LHCN-M2 (cell line): ENCODE measurements at regions not wholly inside any gene's neighbourhood (a gene's known extent, or its start where the extent isn't known, plus 50 kb on each side); places are given as distances from the start of the nearest gene placed in this dataset.
"Not testable (repeated sequence)": the region's sequence is repeated elsewhere in the genome, so short reads cannot be mapped to it uniquely, and the experiment has no call there.

Experiments
- DNase-seq: peaks from one replicate; pipeline ENCODE4 v3.0.0-alpha.2; 2012; ENCODE audit warnings: low read depth

DNA sequence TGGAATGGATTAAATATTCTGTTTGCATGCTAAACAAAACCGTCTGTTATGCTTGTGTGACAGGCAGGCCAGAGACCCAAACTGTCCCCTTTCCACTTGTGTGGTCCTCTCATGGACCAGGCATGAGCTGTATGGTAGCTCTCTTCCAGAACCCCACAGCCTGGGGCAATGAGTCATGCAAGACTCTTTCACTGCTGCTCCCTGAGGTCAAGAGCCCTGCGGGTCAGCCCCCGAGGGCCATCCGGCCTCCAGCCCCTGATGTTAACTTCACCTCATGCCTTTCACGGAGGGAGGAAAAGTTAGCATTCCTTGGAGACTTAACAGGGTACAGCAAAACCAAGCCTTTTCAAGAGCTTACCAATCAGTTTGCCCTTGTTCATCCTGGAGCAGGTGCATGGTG, 239.1 kb upstream of the DIO3 start:
- DNase-seq, result no peak

DNA sequence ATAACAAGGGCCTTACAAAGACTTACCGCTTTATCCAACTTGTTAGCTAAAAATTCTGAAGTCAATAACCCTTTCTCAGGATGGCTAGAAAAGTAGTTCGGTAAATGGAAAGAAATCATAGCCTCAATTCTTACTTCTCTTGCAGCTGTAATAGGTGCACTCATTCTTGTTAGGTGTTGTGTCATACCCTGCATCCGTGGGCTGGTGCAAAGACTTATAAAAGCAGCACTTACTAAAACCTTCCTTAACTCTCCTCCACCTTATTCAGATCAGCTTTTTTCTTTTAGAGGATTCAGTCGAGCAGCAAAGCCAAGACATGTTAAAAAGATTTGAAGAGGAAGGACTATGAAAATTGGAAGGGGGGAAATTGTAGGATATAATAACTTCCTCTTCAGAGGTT, 238.2 kb upstream of the DIO3 start:
- DNase-seq, result no peak

DNA sequence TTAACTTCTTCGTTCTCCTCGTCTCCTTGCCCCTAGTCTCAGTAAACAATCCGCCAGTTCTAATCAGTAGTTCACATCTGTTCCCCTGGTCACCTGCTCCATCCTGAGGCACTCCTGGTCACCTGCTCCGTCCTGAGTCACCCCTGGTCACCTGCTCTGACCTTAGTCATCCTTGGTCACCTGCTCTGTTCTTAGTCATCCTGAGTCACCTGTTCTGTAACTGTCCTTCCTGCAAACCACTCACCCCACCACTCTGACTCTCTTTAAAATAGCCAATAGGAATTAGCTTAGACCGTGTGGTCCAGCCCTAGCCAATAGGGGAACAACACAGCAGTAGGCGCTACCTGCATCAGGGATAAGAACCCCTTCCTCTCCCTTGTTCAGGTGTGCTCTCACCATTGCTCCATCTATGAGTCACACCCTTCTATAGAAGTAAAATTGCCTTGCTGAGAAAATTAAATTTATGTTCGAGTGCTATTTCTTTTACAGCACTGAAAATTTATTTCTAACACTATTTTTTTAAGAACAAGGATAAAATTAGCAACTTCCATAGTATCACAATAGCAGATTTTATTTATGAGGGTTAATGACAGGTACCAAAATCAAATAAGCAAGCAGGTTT, 237.6 kb upstream of the DIO3 start:
- not testable (repeated sequence) for DNase-seq

DNA sequence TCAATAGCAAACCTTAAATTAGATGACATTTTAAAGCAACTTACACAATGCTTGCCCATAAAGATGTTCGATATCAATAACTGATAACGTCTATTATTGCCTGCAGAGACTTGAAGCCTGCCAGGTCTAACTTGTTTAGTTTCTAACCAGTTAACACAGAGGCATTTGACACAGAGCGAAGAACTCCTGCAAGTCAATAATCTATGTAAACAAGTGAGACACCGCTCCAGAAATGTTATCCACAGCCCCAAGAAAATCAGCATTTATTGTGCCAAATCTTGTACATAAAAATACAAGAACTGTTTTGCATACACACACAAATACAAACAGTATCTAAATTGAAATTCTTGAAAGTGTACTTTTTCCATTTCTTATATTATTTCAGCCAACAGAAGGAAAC, 236.0 kb upstream of the DIO3 start:
- DNase-seq, result no peak

DNA sequence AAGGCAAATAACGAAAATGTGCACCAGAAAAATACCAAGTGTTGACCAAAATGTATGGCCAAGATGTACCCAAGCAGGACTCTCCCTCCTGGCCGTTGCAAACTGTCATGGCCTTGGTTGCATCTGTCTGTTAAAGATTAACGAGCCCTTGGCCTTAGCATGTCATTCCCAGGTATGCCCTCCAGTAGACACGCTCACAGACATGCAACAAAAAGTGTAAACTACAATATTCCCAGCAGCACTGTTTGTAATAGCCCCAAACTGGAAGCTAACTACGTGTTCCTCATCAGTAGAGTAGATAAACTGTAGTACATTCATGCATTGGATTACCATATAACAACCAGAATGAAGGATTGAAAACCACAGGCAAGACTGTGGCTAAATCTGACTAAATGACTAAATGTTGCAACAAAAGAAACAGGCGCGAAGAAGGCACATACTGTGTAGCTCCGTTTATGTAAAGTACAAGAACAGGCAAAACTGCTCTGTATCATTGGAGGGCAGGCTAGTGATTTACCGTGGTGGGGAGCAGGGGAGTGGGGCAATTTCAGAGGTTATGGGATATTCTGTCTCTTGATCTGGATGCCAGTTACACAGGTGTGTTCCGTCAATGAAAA, 232.8 kb upstream of the DIO3 start:
- no peak for DNase-seq

DNA sequence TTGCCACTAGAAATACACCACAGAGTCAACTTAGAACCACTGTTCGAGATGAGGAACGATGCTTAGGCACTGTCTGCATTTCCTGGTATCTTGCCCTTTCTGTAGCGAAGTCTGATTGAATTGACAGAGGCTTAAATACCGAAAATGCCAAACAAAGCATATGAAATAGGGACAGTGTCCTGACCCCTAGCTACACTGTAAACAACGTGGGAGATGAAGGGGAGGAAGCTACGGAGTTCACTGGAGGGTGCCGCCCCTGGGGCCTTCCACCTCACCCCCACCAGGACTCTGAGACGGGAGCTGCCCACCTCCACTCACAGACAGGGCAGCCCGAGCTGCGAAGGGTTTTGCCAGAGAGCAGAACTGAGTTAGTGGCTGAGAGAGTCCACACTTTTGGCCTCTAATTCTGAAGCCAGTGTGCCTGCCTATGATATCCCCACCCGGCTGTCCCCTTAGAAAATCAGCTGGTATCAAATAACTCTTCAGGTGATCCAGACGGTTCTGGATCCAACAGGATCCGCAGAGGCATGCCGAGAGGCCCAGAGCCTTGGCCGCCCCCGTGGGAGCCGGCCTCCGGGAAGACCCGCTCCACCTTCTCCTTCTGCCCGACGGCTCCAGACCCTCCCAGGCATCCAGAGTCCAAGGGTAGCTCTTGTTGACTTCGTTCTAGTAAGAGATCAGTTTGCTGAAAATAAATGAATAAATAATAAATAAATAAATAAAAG, 230.7 kb upstream of the DIO3 start:
- DNase-seq, result no peak

DNA sequence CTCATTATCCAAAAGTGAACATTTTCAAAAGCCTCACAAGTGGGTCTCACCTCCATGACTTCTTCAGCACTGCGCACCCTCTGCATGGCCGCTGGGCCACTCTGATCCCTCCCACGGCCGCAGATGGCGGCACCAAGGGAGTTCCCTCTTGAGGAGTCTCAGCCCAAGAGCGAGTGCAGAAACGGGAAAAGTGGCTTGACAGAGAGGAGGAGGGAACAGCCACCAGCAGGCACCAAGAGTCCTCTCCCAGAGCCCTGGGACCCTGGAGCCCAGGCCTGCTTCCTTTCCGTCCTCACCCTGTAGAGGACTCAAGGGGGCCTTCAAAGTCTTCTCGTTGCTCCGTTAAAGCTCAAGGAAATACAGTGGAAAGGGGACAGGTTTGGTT, 230.2 kb upstream of the DIO3 start:
- DNase-seq, result no peak

DNA sequence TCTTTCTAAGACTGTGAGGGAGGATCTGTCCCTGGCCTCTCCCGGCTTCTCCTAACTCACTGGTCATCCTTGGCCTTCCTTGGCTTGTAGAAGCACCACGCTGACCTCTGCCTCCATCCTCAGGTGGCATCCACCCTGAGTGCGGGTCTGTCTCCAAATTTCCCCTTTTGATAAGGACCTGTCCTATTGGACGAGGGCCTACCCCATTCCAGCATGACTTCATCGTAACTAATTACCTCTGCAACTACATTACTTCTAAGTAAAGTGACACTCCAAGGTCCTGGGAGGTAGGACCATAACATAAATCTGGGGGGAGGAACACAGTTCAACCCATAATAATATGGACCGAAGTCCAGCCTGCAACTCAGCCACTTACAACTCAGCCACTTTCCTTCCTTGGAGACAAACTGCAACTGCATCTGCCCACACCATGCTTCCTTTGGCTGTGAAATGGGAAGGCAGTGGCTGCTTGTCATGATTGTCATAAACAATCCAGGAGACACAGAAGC, 229.6 kb upstream of the DIO3 start:
- DNase-seq, result no peak

DNA sequence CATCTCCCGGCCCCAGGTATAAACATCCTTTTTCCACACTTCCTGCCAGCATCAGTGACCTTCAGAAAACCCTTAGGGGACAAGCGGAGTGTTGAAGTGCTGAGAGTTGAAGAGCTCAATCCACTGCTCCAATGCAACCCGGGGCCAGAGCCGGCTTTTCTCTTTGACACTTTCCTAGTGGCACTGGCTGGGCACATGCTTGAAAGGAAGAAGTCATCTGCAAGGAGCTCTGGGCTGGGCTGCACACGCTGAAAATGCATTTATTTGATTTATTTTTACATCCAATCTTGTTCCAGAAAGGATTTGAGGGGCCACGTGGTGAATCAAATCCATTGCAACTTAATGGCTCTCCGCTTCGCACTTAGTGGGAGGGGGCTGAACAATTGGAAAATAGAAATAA, 229.0 kb upstream of the DIO3 start:
- no peak for DNase-seq

DNA sequence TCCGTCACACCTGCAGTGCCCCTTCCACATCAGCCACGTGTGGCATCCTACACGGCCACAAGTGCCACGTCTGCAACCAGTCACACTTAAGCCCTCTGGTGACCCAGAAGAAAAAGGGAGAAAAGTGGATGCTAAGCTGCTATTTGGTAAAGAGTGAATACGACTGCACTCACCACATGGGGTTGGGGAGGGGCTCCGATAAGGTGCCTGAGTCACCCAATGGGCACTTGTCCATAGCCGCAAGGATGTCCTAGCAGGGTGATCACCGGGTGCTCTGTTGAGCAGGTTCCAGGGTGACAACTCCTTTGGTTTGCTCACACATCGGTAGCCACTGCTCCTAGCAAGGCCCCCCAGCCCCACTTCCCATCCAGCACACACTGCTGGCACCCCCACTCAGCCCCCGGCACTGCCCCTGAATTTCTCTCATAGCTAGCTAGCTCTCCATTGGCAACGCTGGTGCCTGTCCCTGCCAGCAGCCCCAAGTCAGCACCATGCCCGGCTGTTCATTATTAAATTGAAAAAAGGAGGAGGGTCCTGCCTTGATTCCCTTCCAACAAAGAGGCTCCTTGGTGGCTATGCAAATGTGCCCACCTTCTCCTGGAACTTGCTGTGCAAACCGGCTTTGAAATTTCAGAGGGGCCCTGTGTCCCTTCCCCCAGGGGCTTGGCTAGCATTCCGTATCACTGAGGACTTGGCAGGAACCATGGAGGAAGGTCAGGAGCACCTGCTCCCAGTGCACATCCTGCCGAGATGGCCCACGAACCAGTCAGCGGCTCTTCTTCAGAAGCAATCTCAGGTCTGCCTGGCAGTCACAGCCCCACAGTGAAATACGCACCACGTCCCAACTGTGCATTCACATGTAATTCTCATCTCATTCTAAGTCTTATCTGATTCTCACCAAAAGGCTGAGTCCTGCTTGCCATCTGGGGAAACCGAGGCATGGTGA, 227.7 kb upstream of the DIO3 start:
- no peak for DNase-seq

DNA sequence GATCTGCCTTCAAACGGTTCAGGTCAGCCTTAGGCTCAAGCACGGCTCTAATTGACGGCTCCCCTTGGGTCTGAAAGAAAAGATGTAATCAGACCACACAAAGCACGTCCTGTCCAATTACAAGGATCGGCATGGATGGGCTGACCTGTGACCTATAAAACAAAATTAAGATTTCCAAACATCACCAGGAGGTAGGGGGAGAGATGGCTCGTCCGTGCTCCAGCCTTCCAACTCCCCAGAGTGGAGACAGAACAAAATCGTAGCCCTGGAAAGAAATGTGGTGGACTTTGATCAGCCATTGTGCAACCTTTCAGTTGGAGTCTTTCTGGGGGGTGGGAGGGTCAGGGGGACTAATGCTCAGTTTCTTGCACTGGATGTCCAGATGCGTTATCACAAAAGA, 226.6 kb upstream of the DIO3 start:
- no peak for DNase-seq

DNA sequence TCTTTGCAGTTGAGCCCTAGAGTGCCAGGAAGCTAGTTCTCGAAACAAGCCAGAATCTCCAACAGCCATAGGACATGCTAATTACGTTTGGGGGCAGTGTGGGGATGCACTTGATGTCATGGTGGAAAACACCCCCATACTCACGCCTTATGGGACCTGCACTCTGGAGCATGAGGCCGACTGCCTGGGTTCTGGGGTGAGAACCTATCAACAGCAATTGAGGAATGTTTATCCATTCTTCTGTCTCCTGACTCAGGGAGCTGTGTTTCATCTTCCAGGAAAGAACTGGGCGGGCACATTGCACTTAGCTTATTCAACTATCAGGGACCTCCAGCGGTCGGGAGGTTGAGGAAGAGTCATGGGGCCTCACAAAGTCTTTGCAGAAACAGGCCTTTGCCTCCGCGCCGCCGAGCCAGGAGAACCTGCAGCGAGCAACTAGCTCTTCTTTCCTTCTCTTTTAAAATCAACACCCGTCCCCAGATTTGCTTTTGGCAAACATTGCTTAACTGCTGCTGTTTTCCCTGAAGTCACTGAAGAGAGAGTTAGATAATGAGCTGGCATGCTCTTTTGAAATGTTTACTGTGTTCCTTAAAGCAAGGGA, 226.1 kb upstream of the DIO3 start:
- DNase-seq, result no peak

DNA sequence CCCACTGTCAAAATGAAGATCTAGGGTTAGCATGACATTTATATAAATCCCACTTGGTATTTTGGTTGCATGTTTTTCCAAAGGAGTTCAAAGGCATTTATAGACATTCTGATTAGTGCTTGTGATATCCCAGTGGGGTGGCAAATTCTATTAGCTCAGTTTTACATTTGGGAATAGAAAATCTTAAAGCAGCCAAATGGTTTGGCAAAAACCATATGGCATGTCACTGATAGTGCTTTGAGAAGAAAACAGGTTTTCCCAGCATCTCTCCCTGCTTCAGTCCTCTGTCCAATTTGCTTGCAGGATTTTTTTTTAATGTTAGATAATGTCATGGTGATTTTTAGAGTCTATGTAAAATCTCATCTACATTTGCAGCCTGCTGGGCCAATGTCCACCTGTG, 225.1 kb upstream of the DIO3 start:
- DNase-seq, result no peak

DNA sequence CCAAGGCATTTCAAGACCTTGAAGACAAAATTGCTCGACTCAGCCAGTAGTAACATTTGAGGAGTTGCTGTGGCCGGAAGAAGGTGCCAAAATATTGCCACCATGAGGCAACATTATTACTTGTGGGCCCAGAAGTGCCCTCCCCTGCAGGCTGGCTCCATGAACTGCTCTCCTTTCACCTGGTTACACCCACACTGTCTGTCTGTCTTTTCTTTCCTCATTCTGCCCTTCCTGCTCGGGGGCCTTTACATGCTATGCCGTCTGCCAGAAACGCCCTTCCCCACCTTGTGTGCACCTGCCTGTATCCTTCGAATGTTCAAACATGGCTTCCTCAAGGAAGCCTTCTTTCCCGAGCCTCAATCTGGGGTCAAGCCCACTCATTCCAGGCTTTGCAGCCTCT, 224.2 kb upstream of the DIO3 start:
- no peak for DNase-seq

DNA sequence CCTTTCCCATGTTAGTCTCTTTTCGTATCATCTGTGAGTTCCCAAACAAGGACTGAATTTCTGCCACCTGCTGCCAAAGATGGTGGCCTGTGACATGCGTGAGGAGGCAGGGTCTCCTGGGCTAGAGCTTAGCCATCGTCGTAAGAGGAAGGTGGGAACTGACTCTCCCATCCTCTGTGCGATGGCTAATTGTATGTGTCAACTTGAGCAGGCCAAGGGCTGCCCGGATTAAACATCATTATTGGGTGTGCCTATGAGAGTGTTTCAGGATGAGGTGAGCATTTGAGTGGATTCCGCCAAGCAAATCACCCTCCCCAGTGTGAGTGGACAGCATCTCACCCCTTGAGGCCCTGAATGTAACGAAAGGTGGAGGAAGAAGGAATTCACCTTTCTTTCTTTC, 220.7 kb upstream of the DIO3 start:
- no peak for DNase-seq

DNA sequence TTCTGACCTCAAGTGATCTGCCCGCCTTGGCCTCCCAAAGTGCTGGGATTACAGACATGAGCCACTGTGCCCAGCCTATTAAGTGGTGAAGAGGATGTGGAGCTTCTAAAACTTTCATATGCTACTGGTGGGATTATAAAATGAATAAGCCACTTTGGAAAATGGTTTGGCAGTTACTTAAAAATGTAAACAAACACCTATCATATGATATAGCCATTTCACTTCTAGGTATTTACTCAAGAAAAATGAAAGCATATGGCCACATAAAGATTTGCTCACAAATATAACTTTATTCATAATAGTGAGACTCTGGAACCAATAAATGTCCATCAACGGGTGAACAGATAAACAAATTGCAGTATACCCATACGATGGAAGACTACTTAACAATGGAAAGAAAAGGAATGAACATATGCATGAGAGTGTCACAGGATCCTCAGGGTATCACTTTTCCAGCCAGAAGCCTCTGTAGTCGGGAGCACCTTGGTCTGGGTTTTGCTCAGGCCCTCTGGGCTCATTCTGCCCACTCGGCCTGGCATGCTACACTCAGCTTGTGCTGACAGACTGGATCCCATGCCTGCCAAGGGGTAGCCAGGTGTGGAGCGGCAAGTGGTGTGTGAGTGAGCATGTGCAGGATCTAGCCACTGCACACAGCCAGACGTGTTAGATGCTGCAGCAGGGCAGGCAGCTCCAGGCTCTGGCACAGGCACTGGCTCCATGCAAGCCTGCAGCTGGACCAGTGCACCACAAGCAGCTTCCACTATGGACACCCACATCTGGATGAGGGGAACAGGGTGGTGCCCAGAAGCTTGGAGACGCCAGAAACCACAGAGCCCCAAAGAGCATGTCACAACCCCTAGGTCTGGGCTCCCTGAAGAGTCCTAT, 213.2 kb upstream of the DIO3 start:
- DNase-seq, result no peak

DNA sequence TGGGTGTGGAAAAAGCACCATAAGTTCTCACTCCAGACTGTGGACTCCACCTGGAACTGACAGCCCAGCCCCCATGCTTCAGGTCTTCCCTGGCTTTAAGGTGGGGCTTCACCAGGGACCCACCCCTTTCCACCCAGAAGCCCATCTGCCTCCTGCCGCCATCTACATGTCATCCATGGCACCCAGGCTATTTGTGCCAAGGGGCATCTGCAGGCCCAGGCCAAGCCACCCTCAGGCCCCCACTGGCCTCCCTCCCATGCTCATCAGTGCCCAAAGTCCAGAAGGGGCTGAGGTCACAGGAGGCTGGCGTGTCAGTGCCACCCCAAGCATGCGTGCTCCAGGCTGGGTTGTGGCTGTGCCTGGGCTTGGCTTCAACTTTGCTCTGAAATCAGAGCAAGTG, 212.2 kb upstream of the DIO3 start:
- no peak for DNase-seq

DNA sequence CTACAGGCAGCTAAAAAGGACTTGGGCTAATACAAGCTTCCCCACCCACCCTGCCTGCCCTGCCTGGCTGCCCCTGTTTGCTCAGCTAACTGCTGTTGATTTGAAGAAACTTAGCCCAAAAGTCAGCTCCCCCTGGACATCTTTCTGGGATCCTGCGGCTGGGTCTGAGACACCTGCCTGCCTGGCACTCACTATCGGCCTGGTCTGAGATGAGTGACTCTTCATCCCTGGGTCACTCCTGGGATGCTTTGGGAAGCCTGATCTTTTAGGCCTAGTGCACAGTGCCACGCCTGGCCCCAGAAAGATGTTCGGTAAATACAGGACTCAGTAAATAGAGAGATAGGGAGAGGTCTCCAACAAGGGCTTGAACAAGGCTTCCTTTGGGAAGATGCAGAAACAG, 211.3 kb upstream of the DIO3 start:
- no peak for DNase-seq

DNA sequence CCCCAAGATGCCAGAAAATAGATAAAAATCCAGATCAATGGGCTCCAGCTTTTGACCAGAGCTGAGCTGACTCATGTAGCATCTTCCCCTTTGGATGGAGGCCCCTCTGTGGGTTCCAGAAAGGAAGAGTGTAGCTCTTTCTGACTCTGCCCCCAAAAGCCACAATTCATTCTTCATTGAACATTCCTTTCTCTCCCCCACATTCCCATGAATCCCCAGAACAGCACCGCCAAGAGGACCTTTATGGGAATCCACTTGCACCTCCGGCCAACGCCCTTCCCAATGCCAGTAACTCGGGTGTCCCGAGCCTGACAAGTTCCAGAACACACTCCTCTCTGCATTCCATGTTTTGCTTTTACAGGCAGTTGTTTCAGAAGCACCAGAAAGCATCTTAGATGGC, 210.6 kb upstream of the DIO3 start:
- no peak for DNase-seq

DNA sequence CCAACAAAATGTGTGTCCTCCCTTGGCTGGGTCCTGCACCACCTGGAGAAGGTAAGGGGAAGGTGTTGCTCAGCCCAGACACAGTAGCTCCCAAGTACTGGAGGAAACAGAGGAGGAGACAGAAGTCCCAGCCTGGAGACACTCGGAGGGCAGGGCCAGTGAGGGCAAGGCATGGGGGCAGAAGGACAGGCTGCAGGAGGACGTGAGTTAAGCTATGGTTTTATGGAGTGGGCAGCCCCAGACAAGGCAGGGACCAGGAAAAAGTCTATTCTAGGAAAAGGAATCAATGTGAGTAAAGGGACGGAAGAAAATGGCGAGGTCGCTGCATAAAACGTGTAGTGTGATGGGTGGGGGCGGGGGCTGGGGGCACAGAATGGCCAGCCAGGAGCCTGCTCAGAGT, 210.1 kb upstream of the DIO3 start:
- DNase-seq, result no peak

DNA sequence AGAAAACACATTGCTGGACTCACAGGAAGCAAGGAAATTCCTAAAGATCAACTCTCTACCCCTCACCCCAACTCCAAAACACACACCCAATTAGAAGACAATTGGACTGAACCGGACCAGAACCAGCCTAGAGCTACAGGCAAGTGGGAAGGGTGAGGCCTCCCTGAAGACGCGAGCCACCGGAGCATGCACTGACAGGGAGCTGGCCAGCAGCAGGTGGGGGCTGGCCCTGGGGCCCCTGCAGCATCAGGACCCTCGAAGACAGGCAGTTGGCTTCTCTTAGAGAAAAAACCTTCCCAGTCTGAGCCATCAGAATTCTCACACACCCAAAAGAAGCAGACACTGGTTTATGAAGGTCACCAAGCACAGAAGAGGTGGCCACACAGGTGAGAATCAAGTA, 209.5 kb upstream of the DIO3 start:
- no peak for DNase-seq
